Vagina (tissue), 2 donors: ENCODE measurements at regions not wholly inside any gene's neighbourhood (a gene's known extent, or its start where the extent isn't known, plus 50 kb on each side); places are given as distances from the start of the nearest gene placed in this dataset.

Experiments
- CTCF ChIP-seq, 3 experiments: fragments of 450-650 bp in 2 of 3; fragments of 200-600 bp in 1 of 3; sonication (generic) in 1 of 3; IDR thresholded peaks; one replicate each; pipeline ENCODE4 v1.5.1; 2017 to 2019; ENCODE audit warnings: antibody characterized with exemption in 3 of 3, mild to moderate bottlenecking in 2 of 3, moderate library complexity in 2 of 3
- POLR2A ChIP-seq, 2 donors: fragments of 450-650 bp; IDR thresholded peaks; one replicate each; pipeline ENCODE4 v1.6.1; 2017; ENCODE audit warnings: antibody characterized with exemption in 2 of 2, mild to moderate bottlenecking in 2 of 2, moderate library complexity in 2 of 2

GRCh38 chr14:37681486-37681885, 86.1 kb downstream of the TTC6 start:
- no peak for TF ChIP-seq CTCF (IDR thresholded peaks at IDR 0.05)
- TF ChIP-seq POLR2A (IDR thresholded peaks at IDR 0.05) = no peak
